Adrenal gland (tissue), 5 donors: ENCODE measurements at regions not wholly inside any gene's neighbourhood (a gene's known extent, or its start where the extent isn't known, plus 50 kb on each side); places are given as distances from the start of the nearest gene placed in this dataset.

Source experiments
- CTCF ChIP-seq, 6 experiments: fragments of 450-650 bp in 4 of 6; fragments of 200-600 bp in 2 of 6; sonication (generic) in 1 of 6; IDR thresholded peaks; 1 replicate in 5 of 6; 2 replicates in 1 of 6; pipeline versions ENCODE4 v1.5.1 to v1.8.0; 2016 to 2021; ENCODE audit warnings: antibody characterized with exemption in 6 of 6, mild to moderate bottlenecking in 2 of 6, moderate library complexity in 1 of 6
- POLR2A ChIP-seq, 2 donors: fragments of 450-650 bp; IDR thresholded peaks; one replicate each; pipeline ENCODE4 v1.6.1; 2017; ENCODE audit warnings: antibody characterized with exemption in 2 of 2, mild to moderate bottlenecking in 2 of 2, moderate library complexity in 1 of 2
- donor health status: DM: no; HTN: no; CAD: no.

- TF ChIP-seq POLR2A (IDR thresholded peaks at IDR 0.05) (no peak), CTCF (IDR thresholded peaks at IDR 0.05) (no peak)
These were observed 148.6 kb upstream of the TMEM260 start for GRCh38 chr14:56431013-56431412.
